ENCODE measurements at regions not wholly inside any gene's neighbourhood (a gene's known extent, or its start where the extent isn't known, plus 50 kb on each side); places are given as distances from the start of the nearest gene placed in this dataset.

- TF ChIP-seq POLR2A (IDR thresholded peaks at IDR 0.05; ENCODE audit: low read length), result no peak
- no peak for TF ChIP-seq GATA1 (IDR thresholded peaks at IDR 0.05; ENCODE audit: low read depth, low read length)
Measured at GRCh38 chr14:28102814-28103213, 663.8 kb upstream of the FOXG1 start.
